Fibroblast of the aortic adventitia (primary cell): ENCODE measurements at regions not wholly inside any gene's neighbourhood (a gene's known extent, or its start where the extent isn't known, plus 50 kb on each side); places are given as distances from the start of the nearest gene placed in this dataset.

Experiments
- DNase-seq: peaks from one replicate; pipeline ENCODE4 v3.0.0-alpha.2; 2010; ENCODE audit warnings: low read depth
- H3K4me3 ChIP-seq: 2 replicates; pipeline ENCODE4 v1.5.1; 2011; ENCODE audit warnings: low read depth, mild to moderate bottlenecking, control low read depth, low read length, moderate library complexity
- TF ChIP-seq, protein P1 (sequence below): IDR thresholded peaks from 2 replicates; pipeline ENCODE4 v1.5.1; 2011; ENCODE audit warnings: mild to moderate bottlenecking, low read length, control low read depth, inconsistent platforms; ENCODE audit not compliant: insufficient read depth

DNA sequence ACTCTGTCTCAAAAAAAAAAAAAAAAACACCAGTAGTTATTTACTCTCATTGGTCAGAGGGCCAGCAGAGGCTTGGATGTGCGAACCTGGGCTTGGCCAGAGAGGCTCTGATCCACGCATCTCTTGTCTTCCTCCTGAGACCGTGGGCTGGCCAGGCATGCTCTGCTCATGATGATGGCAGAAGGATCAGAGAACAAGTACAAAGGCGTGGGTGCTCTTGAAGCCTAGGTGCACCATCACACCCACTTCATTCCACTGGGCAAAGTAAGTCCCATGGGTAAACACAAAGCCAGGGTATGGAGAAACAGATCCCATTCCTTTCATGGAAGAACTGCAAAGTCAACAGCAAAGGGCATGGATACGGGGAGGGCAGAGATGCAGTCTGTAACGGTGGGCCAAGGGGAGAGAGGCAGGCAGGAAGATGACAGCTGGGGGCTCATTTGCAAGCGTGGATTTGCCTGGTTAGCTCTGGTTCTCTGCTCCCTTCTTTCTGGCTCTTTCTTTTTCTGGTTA is 128.2 kb upstream of the SDK1 start:
- DNase-seq = no peak
- TF ChIP-seq, protein P1, sequence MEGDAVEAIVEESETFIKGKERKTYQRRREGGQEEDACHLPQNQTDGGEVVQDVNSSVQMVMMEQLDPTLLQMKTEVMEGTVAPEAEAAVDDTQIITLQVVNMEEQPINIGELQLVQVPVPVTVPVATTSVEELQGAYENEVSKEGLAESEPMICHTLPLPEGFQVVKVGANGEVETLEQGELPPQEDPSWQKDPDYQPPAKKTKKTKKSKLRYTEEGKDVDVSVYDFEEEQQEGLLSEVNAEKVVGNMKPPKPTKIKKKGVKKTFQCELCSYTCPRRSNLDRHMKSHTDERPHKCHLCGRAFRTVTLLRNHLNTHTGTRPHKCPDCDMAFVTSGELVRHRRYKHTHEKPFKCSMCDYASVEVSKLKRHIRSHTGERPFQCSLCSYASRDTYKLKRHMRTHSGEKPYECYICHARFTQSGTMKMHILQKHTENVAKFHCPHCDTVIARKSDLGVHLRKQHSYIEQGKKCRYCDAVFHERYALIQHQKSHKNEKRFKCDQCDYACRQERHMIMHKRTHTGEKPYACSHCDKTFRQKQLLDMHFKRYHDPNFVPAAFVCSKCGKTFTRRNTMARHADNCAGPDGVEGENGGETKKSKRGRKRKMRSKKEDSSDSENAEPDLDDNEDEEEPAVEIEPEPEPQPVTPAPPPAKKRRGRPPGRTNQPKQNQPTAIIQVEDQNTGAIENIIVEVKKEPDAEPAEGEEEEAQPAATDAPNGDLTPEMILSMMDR = no peak
- H3K4me3 ChIP-seq = no peak overlapping the region

DNA sequence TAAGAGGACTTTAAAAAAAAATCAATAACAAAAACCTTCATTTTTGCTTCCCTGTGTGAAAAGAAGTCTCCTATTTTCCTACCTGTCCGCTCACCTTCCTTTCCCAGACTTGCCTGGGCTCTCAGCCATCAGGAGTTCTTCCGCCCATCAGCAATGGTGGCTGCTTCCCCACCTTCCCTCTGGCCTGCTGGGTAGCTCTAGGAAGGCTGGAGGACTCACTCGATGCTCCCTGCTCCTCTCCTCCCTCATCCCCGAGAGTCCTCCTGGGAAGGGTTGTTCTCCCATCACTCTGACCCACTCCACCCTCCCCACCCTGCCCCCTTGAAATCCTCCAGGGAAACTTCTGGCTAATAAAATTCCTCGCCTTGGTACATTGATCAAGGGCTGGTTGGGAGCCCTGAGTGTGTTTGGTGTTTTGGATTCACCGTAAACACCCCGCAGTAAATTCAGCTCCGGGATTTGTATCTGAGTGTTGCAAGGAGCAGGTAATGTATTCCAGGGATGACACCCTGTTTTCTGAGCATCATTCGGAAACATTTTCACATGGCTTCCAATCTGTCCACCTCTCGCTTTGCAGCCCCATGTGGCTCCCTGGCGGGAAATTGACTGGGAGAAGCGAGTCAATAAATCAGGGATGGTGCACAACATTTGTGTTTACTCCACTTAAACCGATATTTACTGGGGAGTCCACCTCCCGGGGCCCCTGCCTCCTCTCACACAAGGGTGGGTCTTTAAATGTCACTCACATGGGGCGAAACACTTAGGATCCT is 126.4 kb upstream of the SDK1 start:
- no peak for DNase-seq
- TF ChIP-seq, protein P1 = no peak
- no peak overlapping the region for H3K4me3 ChIP-seq

DNA sequence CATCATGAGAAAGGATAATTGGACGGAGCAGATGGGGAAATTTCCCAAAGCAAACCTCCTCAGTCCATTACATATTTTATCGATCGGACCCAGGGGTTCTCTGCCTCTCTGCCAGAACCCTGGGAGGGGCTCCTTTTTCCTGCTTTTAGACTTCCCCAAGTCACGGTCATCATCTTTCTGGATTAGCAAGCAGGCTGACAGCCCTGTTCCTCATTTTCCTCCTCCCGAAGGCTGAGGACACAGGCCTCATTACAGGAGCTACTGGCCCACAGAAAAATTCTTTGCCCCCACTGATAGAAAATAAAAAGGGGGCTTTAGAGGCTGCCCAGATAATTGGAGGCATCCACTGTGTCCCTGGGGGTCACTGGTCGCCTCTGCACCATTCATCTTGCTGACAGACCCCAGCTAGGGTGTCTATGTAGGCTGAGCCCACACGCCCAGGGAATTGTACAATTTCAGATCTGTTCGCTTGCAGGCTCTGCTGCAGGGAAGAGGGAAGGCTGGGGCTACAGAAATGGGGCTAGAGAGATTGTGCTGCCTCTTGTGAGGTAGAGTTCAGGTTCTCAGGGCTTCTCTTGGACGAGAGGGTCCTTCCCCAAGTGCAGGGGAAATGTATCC is 125.7 kb upstream of the SDK1 start:
- H3K4me3 ChIP-seq = no peak overlapping the region
- TF ChIP-seq, protein P1 = no peak
- DNase-seq = no peak

DNA sequence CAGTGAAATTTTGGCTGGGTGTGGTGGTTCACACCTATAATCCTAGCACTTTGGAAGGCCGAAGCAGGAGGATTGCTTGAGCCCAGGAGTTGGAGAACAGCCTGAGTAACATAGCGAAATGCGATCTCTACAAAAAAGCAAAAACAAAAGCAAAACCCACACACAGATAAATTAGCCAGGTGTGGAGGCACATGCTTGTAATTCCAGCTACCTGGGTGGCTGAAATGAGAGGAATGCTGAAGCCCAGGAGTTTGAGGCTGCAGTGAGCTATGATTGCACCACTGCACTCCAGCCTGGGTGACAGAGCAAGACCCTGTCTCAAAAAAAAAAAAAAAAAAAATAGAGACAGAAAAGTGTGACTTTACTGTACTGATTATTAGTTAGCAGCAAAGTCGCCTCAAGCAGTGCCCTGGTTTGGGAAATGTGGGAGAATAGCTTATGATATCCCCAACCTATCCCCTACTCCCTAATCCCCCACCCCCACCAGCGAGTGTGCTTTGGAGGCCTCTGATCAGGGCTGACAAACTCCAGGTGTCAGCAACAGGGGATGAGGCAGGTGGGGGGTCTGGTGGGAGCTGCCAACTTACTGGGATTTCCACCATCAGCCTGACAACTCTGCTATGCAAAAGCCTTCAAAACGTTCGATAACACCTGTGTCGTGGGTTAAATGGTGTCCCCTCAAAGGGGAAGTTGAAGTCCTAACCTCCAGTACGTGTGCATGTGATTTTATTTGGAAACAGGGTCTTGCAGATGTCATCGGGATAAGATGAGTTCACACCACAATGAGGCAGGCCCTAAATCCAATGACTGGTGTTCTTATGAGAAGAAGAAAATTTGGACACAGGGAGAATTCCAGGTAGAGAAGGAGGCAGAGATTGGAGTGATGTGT is 124.7 kb upstream of the SDK1 start:
- H3K4me3 ChIP-seq = no peak overlapping the region
- TF ChIP-seq, protein P1 = no peak
- DNase-seq = no peak

DNA sequence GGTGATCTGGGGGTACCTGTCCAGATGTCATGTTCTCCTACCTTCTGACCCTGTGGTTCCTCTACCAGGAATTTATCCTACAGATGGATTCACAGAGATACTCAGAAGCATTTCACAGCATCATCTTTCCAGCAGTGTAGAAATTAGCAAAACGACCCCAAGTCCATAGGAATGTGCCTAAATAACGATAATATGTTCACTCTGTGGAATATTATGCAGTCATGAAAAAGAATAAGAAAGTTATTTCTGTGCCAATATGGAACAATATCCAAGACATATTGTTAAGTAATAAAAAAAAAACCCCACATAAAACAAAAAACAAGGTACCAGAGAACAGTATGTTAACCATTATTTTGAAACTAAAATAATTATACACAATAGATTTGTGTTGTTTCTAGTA is 123.8 kb upstream of the SDK1 start:
- DNase-seq = no peak
- no peak overlapping the region for H3K4me3 ChIP-seq
- TF ChIP-seq, protein P1 = no peak

DNA sequence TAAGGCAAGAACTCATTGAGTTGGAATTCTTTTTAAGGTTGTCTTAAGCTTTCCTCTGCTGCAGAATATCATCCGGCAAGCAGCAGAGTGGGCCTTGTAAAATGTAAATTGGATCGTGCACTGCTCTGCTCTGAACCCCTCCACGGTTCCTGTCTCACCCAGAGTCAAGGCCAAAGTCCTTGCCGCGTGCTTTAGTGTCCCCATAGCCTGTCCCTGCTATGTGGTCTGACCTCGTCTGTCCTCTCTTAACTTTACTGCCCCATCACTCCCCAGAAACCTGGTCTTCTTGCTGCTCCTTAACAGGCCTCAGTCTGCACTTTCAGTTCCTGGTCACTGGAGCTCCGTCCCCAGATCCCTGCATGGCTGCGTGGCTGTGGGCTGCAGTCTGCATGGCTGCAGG is 121.6 kb upstream of the SDK1 start:
- no peak overlapping the region for H3K4me3 ChIP-seq
- TF ChIP-seq, protein P1 = no peak
- no peak for DNase-seq
